Activated CD4-positive, alpha-beta T cell treated with anti-CD3 and anti-CD28 coated beads, Interleukin-2, amount 10 ng/mL, durations not matched to agents 24 days and 14 days (primary cell): ENCODE measurements at regions not wholly inside any gene's neighbourhood (a gene's known extent, or its start where the extent isn't known, plus 50 kb on each side); places are given as distances from the start of the nearest gene placed in this dataset.

Experiments
- DNase-seq: peaks from one replicate; pipeline ENCODE4 v3.0.0; 2022
- H3K27ac Mint-ChIP-seq: one replicate; pipeline ENCODE4 v1.8.0; 2022; ENCODE audit warnings: mild to moderate bottlenecking, mixed read lengths
- H3K27me3 Mint-ChIP-seq: one replicate; pipeline ENCODE4 v1.8.0; 2022; ENCODE audit warnings: mixed read lengths
- H3K36me3 Mint-ChIP-seq: one replicate; pipeline ENCODE4 v1.8.0; 2022; ENCODE audit warnings: low read depth, mild to moderate bottlenecking, mixed read lengths
- H3K4me1 Mint-ChIP-seq: one replicate; pipeline ENCODE4 v1.8.0; 2021; ENCODE audit warnings: mixed read lengths
- H3K4me3 Mint-ChIP-seq: one replicate; pipeline ENCODE4 v1.8.0; 2022; ENCODE audit warnings: mild to moderate bottlenecking, moderate library complexity, mixed read lengths
- H3K9me3 Mint-ChIP-seq: one replicate; pipeline ENCODE4 v1.8.0; 2021; ENCODE audit warnings: mixed read lengths
- intact Hi-C: fragments of 100-400 bp; cut with micrococcal nuclease; formaldehyde crosslinking; loops from one replicate; pipeline ENCODE4 v1.15.1; 2023

DNA sequence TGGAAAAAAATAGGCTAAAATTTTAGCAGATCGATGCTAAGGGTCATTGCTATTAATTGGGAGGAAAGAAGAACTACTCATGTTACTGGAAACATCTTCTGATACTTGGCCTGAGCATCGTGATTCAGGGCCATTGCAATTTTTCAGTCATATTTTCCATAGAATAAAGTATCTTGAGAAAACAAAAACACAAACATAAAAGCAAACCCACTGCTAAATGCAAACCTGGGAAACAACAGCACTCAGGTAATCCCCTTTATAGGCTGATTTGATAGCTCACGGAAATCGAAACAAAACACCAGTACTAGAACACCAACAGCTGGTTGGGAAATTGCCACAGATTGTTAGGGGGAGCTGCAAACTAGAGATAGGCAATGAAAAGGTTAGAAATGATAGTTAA lies 172.9 kb upstream of the ESRRG start:
- no peaks in the 10 kb centered on the region for H3K27me3 Mint-ChIP-seq
- no peaks in the 10 kb centered on the region for H3K4me1 Mint-ChIP-seq
- no peaks in the 10 kb centered on the region for H3K9me3 Mint-ChIP-seq
- no peak overlapping the region for H3K4me3 Mint-ChIP-seq
- intact Hi-C loops, result no loop called here
- DNase-seq, result no peak
- H3K27ac Mint-ChIP-seq, result no peak overlapping the region
- H3K36me3 Mint-ChIP-seq, result no peaks in the 10 kb centered on the region

- H3K4me1 Mint-ChIP-seq, result no peaks in the 10 kb centered on the region
- no peaks in the 10 kb centered on the region for H3K27me3 Mint-ChIP-seq
- no peak overlapping the region for H3K4me3 Mint-ChIP-seq
- no peaks in the 10 kb centered on the region for H3K36me3 Mint-ChIP-seq
- no peak for DNase-seq
- no peak overlapping the region for H3K27ac Mint-ChIP-seq
- intact Hi-C loops, result no loop called here
- H3K9me3 Mint-ChIP-seq, result no peaks in the 10 kb centered on the region
Observed at GRCh38 chr1:216894494-216894893, 171.3 kb upstream of the ESRRG start.

GRCh38 chr1:216892581-216893160 lies 169.4 kb upstream of the ESRRG start:
- Mint-ChIP-seq H3K9me3 (no peaks in the 10 kb centered on the region), H3K27me3 (no peaks in the 10 kb centered on the region), H3K4me1 (no peaks in the 10 kb centered on the region), H3K4me3 (no peak overlapping the region), H3K36me3 (no peaks in the 10 kb centered on the region), H3K27ac (no peak overlapping the region)
- intact Hi-C loops, result no loop called here
- DNase-seq, result no peak

DNA sequence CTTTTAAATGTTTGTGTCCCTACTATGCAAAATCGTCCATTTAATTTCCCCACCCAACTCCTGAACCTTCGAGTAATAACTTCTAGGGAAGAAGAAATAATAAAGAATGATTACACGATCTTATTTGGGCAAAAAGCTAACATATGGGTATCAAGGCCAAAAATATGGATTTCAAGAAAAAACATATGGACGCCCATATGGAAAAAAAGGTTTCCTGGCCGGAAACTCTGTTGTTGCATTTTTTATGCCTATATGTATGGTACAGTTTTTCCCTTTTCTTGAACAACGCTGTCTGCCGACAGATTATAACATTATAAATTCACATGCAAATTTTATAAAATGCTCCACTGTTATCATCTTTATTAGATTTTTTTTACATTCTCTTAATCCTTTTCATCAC lies 167.6 kb upstream of the ESRRG start:
- Mint-ChIP-seq H3K27ac (no peak overlapping the region), H3K4me1 (no peaks in the 10 kb centered on the region), H3K4me3 (no peak overlapping the region), H3K27me3 (no peaks in the 10 kb centered on the region), H3K9me3 (no peaks in the 10 kb centered on the region), H3K36me3 (no peaks in the 10 kb centered on the region)
- no peak for DNase-seq
- intact Hi-C loops, result no loop called here

- no peak overlapping the region for H3K4me3 Mint-ChIP-seq
- no peak overlapping the region for H3K27ac Mint-ChIP-seq
- intact Hi-C loops, result no loop called here
- DNase-seq, result no peak
- no peaks in the 10 kb centered on the region for H3K9me3 Mint-ChIP-seq
- H3K36me3 Mint-ChIP-seq, result no peaks in the 10 kb centered on the region
- H3K4me1 Mint-ChIP-seq, result no peaks in the 10 kb centered on the region
- no peaks in the 10 kb centered on the region for H3K27me3 Mint-ChIP-seq
Observed at GRCh38 chr1:216888731-216889130, 165.5 kb upstream of the ESRRG start.

DNA sequence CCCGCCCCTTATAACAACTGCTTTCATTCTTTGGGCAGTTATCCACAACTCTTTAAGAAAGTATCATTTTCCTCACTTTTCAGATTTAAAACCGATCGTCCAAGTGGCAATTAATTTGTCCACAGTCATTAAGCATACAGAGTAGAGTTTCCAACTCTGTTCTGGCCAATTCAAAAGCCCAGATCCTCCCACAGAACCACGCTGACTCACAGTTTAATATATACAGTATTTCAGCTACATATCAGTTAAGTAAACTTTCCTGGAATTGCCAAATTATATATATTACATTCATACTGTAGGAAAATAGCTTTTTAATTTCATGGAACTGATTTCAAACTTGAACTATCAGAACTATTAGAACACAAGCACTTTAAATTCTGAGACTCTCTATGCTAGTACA lies 163.8 kb upstream of the ESRRG start:
- H3K36me3 Mint-ChIP-seq, result no peaks in the 10 kb centered on the region
- no peak overlapping the region for H3K27ac Mint-ChIP-seq

GRCh38 chr1:216884614-216885229 lies 161.5 kb upstream of the ESRRG start:
- Mint-ChIP-seq H3K27me3 (no peaks in the 10 kb centered on the region), H3K9me3 (no peaks in the 10 kb centered on the region), H3K4me3 (no peak overlapping the region), H3K36me3 (no peaks in the 10 kb centered on the region), H3K27ac (no peak overlapping the region), H3K4me1 (no peaks in the 10 kb centered on the region)
- intact Hi-C loops, result no loop called here
- DNase-seq, result no peak

More for the DNA sequence above, 163.8 kb upstream of the ESRRG start:
- no peaks in the 10 kb centered on the region for H3K4me1 Mint-ChIP-seq
- no peak overlapping the region for H3K4me3 Mint-ChIP-seq
- intact Hi-C loops, result no loop called here
- DNase-seq, result no peak
- H3K9me3 Mint-ChIP-seq, result no peaks in the 10 kb centered on the region
- H3K27me3 Mint-ChIP-seq, result no peaks in the 10 kb centered on the region

DNA sequence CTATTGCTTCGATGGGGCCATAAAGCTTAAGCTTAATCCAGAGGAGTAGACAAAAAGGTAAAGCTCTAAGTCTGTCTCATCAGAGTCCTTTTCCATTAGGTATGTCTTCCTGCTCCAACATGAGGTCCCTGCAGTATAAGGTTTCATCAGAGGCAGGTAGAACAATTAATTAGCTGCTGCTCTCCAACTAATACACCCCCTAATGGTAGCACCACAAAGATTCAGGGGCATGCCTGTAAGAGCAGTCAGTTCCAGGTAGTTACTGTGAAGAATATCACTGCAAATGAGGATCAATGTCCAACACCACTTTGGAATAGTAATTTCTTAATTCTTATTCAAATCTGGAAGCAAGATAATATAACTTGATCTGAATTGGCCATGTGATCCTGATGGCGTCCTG lies 160.3 kb upstream of the ESRRG start:
- intact Hi-C loops, result no loop called here
- DNase-seq, result no peak
- H3K27ac Mint-ChIP-seq, result no peak overlapping the region
- no peaks in the 10 kb centered on the region for H3K9me3 Mint-ChIP-seq
- H3K27me3 Mint-ChIP-seq, result no peaks in the 10 kb centered on the region
- no peaks in the 10 kb centered on the region for H3K4me1 Mint-ChIP-seq
- H3K36me3 Mint-ChIP-seq, result no peaks in the 10 kb centered on the region
- no peak overlapping the region for H3K4me3 Mint-ChIP-seq

DNA sequence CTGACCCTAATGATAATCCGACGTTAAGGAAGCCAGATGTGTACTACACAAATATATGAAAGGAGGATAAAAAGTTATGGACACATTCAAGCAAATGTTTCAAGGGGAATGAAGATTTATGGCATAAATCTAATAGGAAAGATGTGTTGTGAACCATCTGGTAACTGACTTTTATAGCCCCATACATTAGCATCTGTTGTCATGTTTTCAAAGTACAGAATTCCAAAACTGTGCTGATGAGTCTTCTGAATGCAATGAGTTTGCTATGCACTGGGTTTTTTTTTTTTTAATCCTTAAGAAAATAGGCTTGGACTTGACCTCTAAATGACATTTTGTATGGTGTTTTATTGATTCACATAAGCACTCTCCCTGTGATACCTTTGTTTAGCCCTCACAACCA lies 158.5 kb upstream of the ESRRG start:
- Mint-ChIP-seq H3K9me3 (no peaks in the 10 kb centered on the region), H3K27ac (no peak overlapping the region), H3K4me1 (no peaks in the 10 kb centered on the region), H3K27me3 (no peaks in the 10 kb centered on the region), H3K4me3 (no peak overlapping the region), H3K36me3 (no peaks in the 10 kb centered on the region)
- DNase-seq, result no peak
- intact Hi-C loops, result no loop called here

- H3K27me3 Mint-ChIP-seq, result no peaks in the 10 kb centered on the region
Observed at GRCh38 chr1:216866714-216867113, 143.5 kb upstream of the ESRRG start.

GRCh38 chr1:216855810-216856209 lies 132.6 kb upstream of the ESRRG start:
- H3K36me3 Mint-ChIP-seq, result no peaks in the 10 kb centered on the region
- DNase-seq, result no peak
- intact Hi-C loops, result no loop called here
- H3K9me3 Mint-ChIP-seq, result no peaks in the 10 kb centered on the region
- H3K4me1 Mint-ChIP-seq, result no peaks in the 10 kb centered on the region
- H3K27ac Mint-ChIP-seq, result no peak overlapping the region
- no peaks in the 10 kb centered on the region for H3K27me3 Mint-ChIP-seq
- H3K4me3 Mint-ChIP-seq, result no peak overlapping the region

More at GRCh38 chr1:216866714-216867113, 143.5 kb upstream of the ESRRG start:
- intact Hi-C loops, result no loop called here
- Mint-ChIP-seq H3K27ac (no peak overlapping the region), H3K9me3 (no peaks in the 10 kb centered on the region), H3K4me1 (no peaks in the 10 kb centered on the region), H3K4me3 (no peak overlapping the region), H3K36me3 (no peaks in the 10 kb centered on the region)
- no peak for DNase-seq

DNA sequence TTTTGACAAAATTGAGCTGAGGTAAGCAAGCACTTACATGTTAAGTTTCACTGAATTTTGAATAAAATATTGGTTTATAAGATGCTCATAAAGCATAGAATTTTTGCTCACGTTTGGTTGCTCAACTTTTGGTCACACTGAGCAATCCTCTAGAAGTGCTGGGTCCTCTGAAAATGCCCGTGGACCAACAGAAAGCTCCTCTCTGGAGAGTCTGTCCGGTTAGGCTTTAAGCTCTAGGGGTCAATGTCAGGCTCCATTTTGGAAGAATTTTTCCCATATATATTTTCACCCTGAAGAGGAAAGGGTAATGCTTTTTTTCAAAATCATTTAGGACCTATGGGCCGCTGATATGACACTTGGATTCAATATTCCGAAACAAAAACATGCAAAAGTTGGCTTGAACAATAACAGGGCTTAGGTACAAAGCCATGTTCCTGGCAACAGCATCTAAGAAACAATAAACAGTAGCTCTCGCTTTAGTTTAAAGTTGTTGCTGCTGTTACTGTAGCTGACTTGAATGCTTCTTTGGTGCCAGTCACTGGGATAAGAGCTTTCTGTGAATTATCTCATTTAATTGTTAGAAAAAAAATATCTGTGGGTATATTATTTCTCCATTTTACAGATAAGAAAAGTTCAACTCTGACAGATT lies 131.7 kb upstream of the ESRRG start:
- intact Hi-C loops, result no loop called here
- no peaks in the 10 kb centered on the region for H3K27me3 Mint-ChIP-seq
- no peak overlapping the region for H3K27ac Mint-ChIP-seq
- no peaks in the 10 kb centered on the region for H3K9me3 Mint-ChIP-seq
- no peaks in the 10 kb centered on the region for H3K4me1 Mint-ChIP-seq
- H3K36me3 Mint-ChIP-seq, result no peaks in the 10 kb centered on the region
- DNase-seq, result no peak
- no peak overlapping the region for H3K4me3 Mint-ChIP-seq

DNA sequence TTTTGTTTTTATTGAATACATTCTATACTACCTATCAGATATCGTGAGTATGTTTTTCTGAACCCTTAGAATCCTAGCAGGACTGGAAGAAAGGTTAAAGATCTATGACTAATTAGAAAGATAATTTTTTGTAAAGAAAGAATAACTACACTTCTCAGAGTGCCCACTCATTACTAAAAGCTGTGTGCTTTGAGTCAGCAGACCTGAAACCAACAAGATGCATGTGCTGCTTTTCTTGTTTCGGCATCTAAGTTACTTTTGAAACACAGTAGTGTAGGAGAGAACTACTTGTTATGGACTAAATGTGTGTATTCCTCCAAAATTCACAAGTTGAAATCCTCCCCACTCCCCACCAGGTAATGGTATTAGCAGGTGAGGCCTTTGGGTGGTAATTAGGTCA lies 127.8 kb upstream of the ESRRG start:
- Mint-ChIP-seq H3K27me3 (no peaks in the 10 kb centered on the region), H3K27ac (no peak overlapping the region), H3K4me3 (no peak overlapping the region), H3K9me3 (no peaks in the 10 kb centered on the region), H3K4me1 (no peaks in the 10 kb centered on the region), H3K36me3 (no peaks in the 10 kb centered on the region)
- no peak for DNase-seq
- intact Hi-C loops, result no loop called here

DNA sequence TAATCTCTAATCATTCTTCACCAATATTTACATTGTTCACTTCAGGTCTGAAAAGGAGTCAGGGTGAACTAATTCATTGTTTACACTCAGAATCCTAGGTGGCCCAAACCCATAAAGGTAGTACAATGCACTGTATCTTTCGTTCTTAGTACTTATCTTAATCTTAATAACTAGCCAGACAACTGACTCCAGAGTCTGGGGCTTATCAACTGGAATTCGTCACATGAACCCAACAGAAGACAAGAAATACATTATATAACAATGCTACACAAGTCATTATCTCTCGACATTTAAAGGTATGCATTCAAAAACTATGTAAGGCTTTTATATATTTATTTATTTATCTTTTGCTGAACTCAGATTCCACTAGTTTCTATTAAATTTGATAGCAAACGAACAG lies 125.9 kb upstream of the ESRRG start:
- Mint-ChIP-seq H3K36me3 (no peaks in the 10 kb centered on the region), H3K4me1 (no peaks in the 10 kb centered on the region), H3K9me3 (no peaks in the 10 kb centered on the region), H3K27ac (no peak overlapping the region), H3K4me3 (no peak overlapping the region), H3K27me3 (no peaks in the 10 kb centered on the region)
- DNase-seq, result no peak
- intact Hi-C loops, result no loop called here
